ENCODE measurements at regions not wholly inside any gene's neighbourhood (a gene's known extent, or its start where the extent isn't known, plus 50 kb on each side); places are given as distances from the start of the nearest gene placed in this dataset.

GRCh38 chr10:33569702-33570101 is 235.2 kb upstream of the NRP1 start:
- Mint-ChIP-seq H3K27ac (peak overlapping the region in 5 of 7 donors; percentile 71 to 89 (median 86)), H3K9me3 (peaks cover 0 to 2% (median 0%) of the 10 kb centered on the region in 7 donors)
- WGBS (ENCODE audit: insufficient coverage) = no CpG with 5 or more reads among the region's 1 CpG

GRCh38 chr10:33566426-33566825 is 232.0 kb upstream of the NRP1 start:
- Mint-ChIP-seq H3K4me3 (no peak overlapping the region), H3K36me3 (no peaks in the 10 kb centered on the region), H3K9me3 (peaks cover 0 to 6% (median 0%) of the 10 kb centered on the region in 7 donors), H3K4me1 (peaks cover 28% of the 10 kb centered on the region), H3K27ac (no peak overlapping the region), H3K27me3 (ENCODE audit: low read depth in 3 of 3) (peaks cover 2 to 4% (median 4%) of the 10 kb centered on the region in 3 donors)
- no peaks in the 10 kb centered on the region for H3K9me3 ChIP-seq (replicated peaks in 1 of 2; ENCODE audit: control insufficient read depth in 1 of 2, insufficient read depth in 1 of 2, low read length in 2 of 2)
- H3K79me2 ChIP-seq (ENCODE audit: insufficient read depth, low read length) = no peaks in the 10 kb centered on the region
- intact Hi-C loops (cut with micrococcal nuclease) = no loop called here
- no peak overlapping the region for H3K27ac ChIP-seq (ENCODE audit: low read depth in 1 of 2, low read length in 2 of 2)
- no peak overlapping the region for H3K4me2 ChIP-seq (replicated peaks; ENCODE audit: extremely low read depth, low read length, poor library complexity, severe bottlenecking)
- H3K4me3 ChIP-seq (replicated peaks in 1 of 3; ENCODE audit: low read depth in 2 of 3, low read length in 3 of 3) = no peak overlapping the region
- H3K9ac ChIP-seq (ENCODE audit: insufficient read depth, low read length, poor library complexity, severe bottlenecking) = no peak overlapping the region
- no peaks in the 10 kb centered on the region for H3K27me3 ChIP-seq (ENCODE audit: control insufficient read depth in 2 of 2, insufficient read depth in 2 of 2, low read length in 2 of 2)
- H3K36me3 ChIP-seq (replicated peaks in 1 of 2; ENCODE audit: control insufficient read depth in 1 of 2, insufficient read depth in 2 of 2, low read length in 2 of 2) = no peaks in the 10 kb centered on the region
- DNase-seq = no peak
- no peak overlapping the region for H2AFZ ChIP-seq (ENCODE audit: insufficient read depth, low read depth, low read length, poor library complexity, severe bottlenecking)
- WGBS (ENCODE audit: insufficient coverage) = 56% methylated on average over 1 of the region's 3 CpGs
- H3K4me1 ChIP-seq (ENCODE audit: control insufficient read depth in 1 of 2, insufficient read depth in 2 of 2, low read length in 2 of 2) = peaks cover 26 to 29% of the 10 kb centered on the region in 2 donors
- TF ChIP-seq CTCF (IDR thresholded peaks at IDR 0.05) = no peak
- H4K20me1 ChIP-seq (ENCODE audit: insufficient read depth, low read length) = no peaks in the 10 kb centered on the region

More at GRCh38 chr10:33569702-33570101, 235.2 kb upstream of the NRP1 start:
- Histone ChIP-seq H3K79me2 (ENCODE audit: insufficient read depth, low read length) (no peaks in the 10 kb centered on the region), H3K4me2 (replicated peaks; ENCODE audit: extremely low read depth, low read length, poor library complexity, severe bottlenecking) (peak overlapping the region; percentile 61), H3K9ac (ENCODE audit: insufficient read depth, low read length, poor library complexity, severe bottlenecking) (no peak overlapping the region), H3K4me1 (ENCODE audit: control insufficient read depth in 1 of 2, insufficient read depth in 2 of 2, low read length in 2 of 2) (peaks cover 41 to 53% of the 10 kb centered on the region in 2 donors), H3K4me3 (replicated peaks in 1 of 3; ENCODE audit: low read depth in 2 of 3, low read length in 3 of 3) (peak overlapping the region in 1 of 3 experiments; percentile 39), H2AFZ (ENCODE audit: insufficient read depth, low read depth, low read length, poor library complexity, severe bottlenecking) (no peak overlapping the region), H4K20me1 (ENCODE audit: insufficient read depth, low read length) (no peaks in the 10 kb centered on the region), H3K36me3 (replicated peaks in 1 of 2; ENCODE audit: control insufficient read depth in 1 of 2, insufficient read depth in 2 of 2, low read length in 2 of 2) (no peaks in the 10 kb centered on the region), H3K27ac (ENCODE audit: low read depth in 1 of 2, low read length in 2 of 2) (peak overlapping the region in 1 of 2 donors; percentile 79), H3K9me3 (replicated peaks in 1 of 2; ENCODE audit: control insufficient read depth in 1 of 2, insufficient read depth in 1 of 2, low read length in 2 of 2) (no peaks in the 10 kb centered on the region), H3K27me3 (ENCODE audit: control insufficient read depth in 2 of 2, insufficient read depth in 2 of 2, low read length in 2 of 2) (no peaks in the 10 kb centered on the region)
- intact Hi-C loops (cut with micrococcal nuclease) = no loop called here
- peak; percentile 7 to 52 (median 40) for DNase-seq
- Mint-ChIP-seq H3K4me3 (peak overlapping the region in 1 of 2 donors; percentile 64), H3K27me3 (ENCODE audit: low read depth in 3 of 3) (peaks cover 0 to 5% (median under 1%) of the 10 kb centered on the region in 3 donors), H3K36me3 (no peaks in the 10 kb centered on the region), H3K4me1 (peaks cover 44% of the 10 kb centered on the region)
- TF ChIP-seq CTCF (IDR thresholded peaks at IDR 0.05) = no peak

Data from CD14-positive monocyte (primary cell).